Endodermal cell (in vitro differentiated cells): ENCODE measurements at regions not wholly inside any gene's neighbourhood (a gene's known extent, or its start where the extent isn't known, plus 50 kb on each side); places are given as distances from the start of the nearest gene placed in this dataset.
"Not testable (repeated sequence)": the region's sequence is repeated elsewhere in the genome, so short reads cannot be mapped to it uniquely, and the experiment has no call there.

Experiments
- DNase-seq: peaks from one replicate; pipeline ENCODE4 v3.0.0-alpha.2; 2017
- H3K27ac ChIP-seq: 2 replicates; pipeline ENCODE4 v1.5.1; 2013; ENCODE audit warnings: mild to moderate bottlenecking, low read depth, low read length, moderate library complexity
- H3K27me3 ChIP-seq: 2 replicates; pipeline ENCODE4 v1.6.1; 2013; ENCODE audit warnings: mild to moderate bottlenecking, low read length, moderate library complexity; ENCODE audit not compliant: insufficient read depth, control insufficient read depth, poor library complexity, severe bottlenecking
- H3K36me3 ChIP-seq: 2 replicates; pipeline ENCODE4 v1.7.0; 2013; ENCODE audit warnings: mild to moderate bottlenecking, low read length, moderate library complexity; ENCODE audit not compliant: control insufficient read depth, insufficient read depth
- H3K4me1 ChIP-seq: one replicate; pipeline ENCODE4 v1.7.0; 2013; ENCODE audit warnings: low read length; ENCODE audit not compliant: control insufficient read depth, insufficient read depth
- H3K4me3 ChIP-seq: 2 replicates; pipeline ENCODE4 v1.5.1; 2013; ENCODE audit warnings: mild to moderate bottlenecking, low read length, moderate library complexity
- H3K9ac ChIP-seq: 2 replicates; pipeline ENCODE4 v1.6.1; 2013; ENCODE audit warnings: mild to moderate bottlenecking, low read length, moderate library complexity; ENCODE audit not compliant: poor library complexity, severe bottlenecking; ENCODE audit errors: extremely low read depth
- H3K9me3 ChIP-seq: 2 replicates; pipeline ENCODE4 v1.6.1; 2013; ENCODE audit warnings: mild to moderate bottlenecking, low read length, moderate library complexity; ENCODE audit not compliant: control insufficient read depth
- H3K27ac Mint-ChIP-seq: 2 replicates; pipeline ENCODE4 v1.8.0; 2020; ENCODE audit warnings: mixed read lengths
- H3K27me3 Mint-ChIP-seq: 2 replicates; pipeline ENCODE4 v1.8.0; 2021; ENCODE audit warnings: mild to moderate bottlenecking, mixed read lengths; ENCODE audit not compliant: insufficient read depth
- H3K36me3 Mint-ChIP-seq: 2 replicates; pipeline ENCODE4 v1.8.0; 2020; ENCODE audit warnings: low read depth, mixed read lengths
- H3K4me1 Mint-ChIP-seq: 2 replicates; pipeline ENCODE4 v1.8.0; 2020; ENCODE audit warnings: mixed read lengths
- H3K4me3 Mint-ChIP-seq: 2 replicates; pipeline ENCODE4 v1.8.0; 2020; ENCODE audit warnings: mild to moderate bottlenecking, moderate library complexity, mixed read lengths
- H3K9me3 Mint-ChIP-seq: 2 replicates; pipeline ENCODE4 v1.8.0; 2020; ENCODE audit warnings: mild to moderate bottlenecking, mixed read lengths
- CTCF ChIP-seq: fragments of 200-600 bp; sonication (generic); conservative IDR thresholded peaks from 2 replicates; pipeline ENCODE4 v1.5.0; 2021; ENCODE audit warnings: antibody characterized with exemption, mild to moderate bottlenecking
- WGBS, 2 experiments: methylation state at CpG; one replicate each; pipeline versions ENCODE4 v1.1.5 to v1.1.7; 2013; ENCODE audit warnings: missing lambda C conversion rate in 2 of 2, mixed read lengths in 1 of 2; ENCODE audit not compliant: insufficient coverage in 1 of 2, insufficient read length in 1 of 2; 5-methylcytosine and 5-hydroxymethylcytosine counted together

GRCh38 chr2:107572890-107573289 lies 253.8 kb upstream of the RGPD4 start:
- not testable (repeated sequence) for H3K9ac ChIP-seq, H3K4me1 Mint-ChIP-seq, H3K27ac ChIP-seq, H3K9me3 ChIP-seq, H3K4me3 ChIP-seq, H3K27ac Mint-ChIP-seq, H3K36me3 ChIP-seq, H3K4me3 Mint-ChIP-seq, H3K36me3 Mint-ChIP-seq, H3K4me1 ChIP-seq
- peak; percentile 77 for DNase-seq
- peaks cover 13% of the 10 kb centered on the region for H3K27me3 ChIP-seq
- peak; percentile 64 for TF ChIP-seq CTCF
- 88% methylated on average over 10 of the region's 13 CpGs; no CpG with 5 or more reads in 1 of the 2 experiments for WGBS, 2 experiments
- peaks cover 19% of the 10 kb centered on the region for H3K9me3 Mint-ChIP-seq
- peaks cover 22% of the 10 kb centered on the region for H3K27me3 Mint-ChIP-seq

- 91 to 94% methylated on average over 5 of the region's 5 CpGs for WGBS, 2 experiments
- Histone ChIP-seq H3K36me3 (no peaks in the 10 kb centered on the region), H3K4me1 (no peaks in the 10 kb centered on the region), H3K27me3 (no peaks in the 10 kb centered on the region), H3K9me3 (no peaks in the 10 kb centered on the region), H3K27ac (no peak overlapping the region), H3K9ac (no peak overlapping the region), H3K4me3 (no peak overlapping the region)
- no peak overlapping the region for H3K4me3 Mint-ChIP-seq
- DNase-seq = no peak
- H3K4me1 Mint-ChIP-seq = no peaks in the 10 kb centered on the region
- no peak for TF ChIP-seq CTCF
- peaks cover 2% of the 10 kb centered on the region for H3K36me3 Mint-ChIP-seq
- peaks cover 4% of the 10 kb centered on the region for H3K27me3 Mint-ChIP-seq
- peaks cover 19% of the 10 kb centered on the region for H3K9me3 Mint-ChIP-seq
- no peak overlapping the region for H3K27ac Mint-ChIP-seq
Observed at GRCh38 chr2:107576991-107577390, 249.7 kb upstream of the RGPD4 start.

- Histone ChIP-seq H3K36me3 (no peaks in the 10 kb centered on the region), H3K4me1 (no peaks in the 10 kb centered on the region), H3K27ac (no peak overlapping the region), H3K27me3 (no peaks in the 10 kb centered on the region), H3K4me3 (no peak overlapping the region), H3K9me3 (no peaks in the 10 kb centered on the region), H3K9ac (no peak overlapping the region)
- no peak for TF ChIP-seq CTCF
- Mint-ChIP-seq H3K27me3 (no peaks in the 10 kb centered on the region), H3K27ac (no peak overlapping the region), H3K36me3 (no peaks in the 10 kb centered on the region), H3K4me3 (no peak overlapping the region), H3K9me3 (no peaks in the 10 kb centered on the region), H3K4me1 (peaks cover 6% of the 10 kb centered on the region)
- DNase-seq = no peak
Observed at GRCh38 chr2:107582487-107582886, 244.2 kb upstream of the RGPD4 start.
